ENCODE measurements at regions not wholly inside any gene's neighbourhood (a gene's known extent, or its start where the extent isn't known, plus 50 kb on each side); places are given as distances from the start of the nearest gene placed in this dataset.

GRCh38 chr9:102550886-102551285, 444.2 kb upstream of the CYLC2 start:
- Histone ChIP-seq H3K4me2 (ENCODE audit: low read depth, low read length, poor library complexity, severe bottlenecking) (no peak overlapping the region), H2AFZ (ENCODE audit: low read length) (no peak overlapping the region), H3K9ac (ENCODE audit: low read depth, low read length, poor library complexity, severe bottlenecking) (no peak overlapping the region), H3K36me3 (ENCODE audit: insufficient read depth, low read length) (no peaks in the 10 kb centered on the region), H3K9me3 (ENCODE audit: insufficient read depth, low read depth, low read length) (no peaks in the 10 kb centered on the region; the same call in 1 of the 2 replicates), H4K20me1 (ENCODE audit: insufficient read depth, low read length, poor library complexity, severe bottlenecking) (no peaks in the 10 kb centered on the region), H3F3A (ENCODE audit: low read depth) (no peaks in the 10 kb centered on the region), H3K27me3 (ENCODE audit: insufficient read depth, low read length, poor library complexity, severe bottlenecking) (no peaks in the 10 kb centered on the region), H3K4me1 (ENCODE audit: insufficient read depth, low read length, poor library complexity, severe bottlenecking) (no peaks in the 10 kb centered on the region), H3K4me3 (ENCODE audit: low read length, poor library complexity, severe bottlenecking) (no peak overlapping the region), H3K79me2 (ENCODE audit: insufficient read depth, low read length) (no peaks in the 10 kb centered on the region), H3K9me2 (replicated peaks; ENCODE audit: low read depth, low read length) (no peaks in the 10 kb centered on the region)
- TF ChIP-seq CTCF (conservative IDR thresholded peaks at IDR 0.05; ENCODE audit: low read length) (no peak), EZH2phosphoT487 (IDR thresholded peaks at IDR 0.05; ENCODE audit: borderline replicate concordance) (no peak)

GRCh38 chr9:102550266-102550665, 444.9 kb upstream of the CYLC2 start:
- no peaks in the 10 kb centered on the region for H3F3A ChIP-seq (ENCODE audit: low read depth)
- no peaks in the 10 kb centered on the region for H3K9me2 ChIP-seq (replicated peaks; ENCODE audit: low read depth, low read length)
- H4K20me1 ChIP-seq (ENCODE audit: insufficient read depth, low read length, poor library complexity, severe bottlenecking): no peaks in the 10 kb centered on the region
- TF ChIP-seq CTCF (conservative IDR thresholded peaks at IDR 0.05; ENCODE audit: low read length) (no peak), EZH2phosphoT487 (IDR thresholded peaks at IDR 0.05; ENCODE audit: borderline replicate concordance) (no peak)
- H3K9ac ChIP-seq (ENCODE audit: low read depth, low read length, poor library complexity, severe bottlenecking): no peak overlapping the region
- no peaks in the 10 kb centered on the region for H3K27me3 ChIP-seq (ENCODE audit: insufficient read depth, low read length, poor library complexity, severe bottlenecking)
- H2AFZ ChIP-seq (ENCODE audit: low read length): no peak overlapping the region
- H3K79me2 ChIP-seq (ENCODE audit: insufficient read depth, low read length): no peaks in the 10 kb centered on the region
- H3K9me3 ChIP-seq (ENCODE audit: insufficient read depth, low read depth, low read length): no peaks in the 10 kb centered on the region; the same call in 1 of the 2 replicates
- no peak overlapping the region for H3K4me2 ChIP-seq (ENCODE audit: low read depth, low read length, poor library complexity, severe bottlenecking)
- H3K36me3 ChIP-seq (ENCODE audit: insufficient read depth, low read length): no peaks in the 10 kb centered on the region
- H3K4me1 ChIP-seq (ENCODE audit: insufficient read depth, low read length, poor library complexity, severe bottlenecking): no peaks in the 10 kb centered on the region
- H3K4me3 ChIP-seq (ENCODE audit: low read length, poor library complexity, severe bottlenecking): no peak overlapping the region

GRCh38 chr9:102534031-102534430, 461.1 kb upstream of the CYLC2 start:
- Histone ChIP-seq H3K79me2 (ENCODE audit: insufficient read depth, low read length) (no peaks in the 10 kb centered on the region), H4K20me1 (ENCODE audit: insufficient read depth, low read length, poor library complexity, severe bottlenecking) (no peaks in the 10 kb centered on the region), H3K9me3 (ENCODE audit: insufficient read depth, low read depth, low read length) (no peaks in the 10 kb centered on the region), H3F3A (ENCODE audit: low read depth) (no peaks in the 10 kb centered on the region), H3K4me2 (ENCODE audit: low read depth, low read length, poor library complexity, severe bottlenecking) (no peak overlapping the region), H2AFZ (ENCODE audit: low read length) (no peak overlapping the region), H3K9ac (ENCODE audit: low read depth, low read length, poor library complexity, severe bottlenecking) (no peak overlapping the region), H3K27me3 (ENCODE audit: insufficient read depth, low read length, poor library complexity, severe bottlenecking) (no peaks in the 10 kb centered on the region), H3K4me1 (ENCODE audit: insufficient read depth, low read length, poor library complexity, severe bottlenecking) (no peaks in the 10 kb centered on the region), H3K9me2 (replicated peaks; ENCODE audit: low read depth, low read length) (no peaks in the 10 kb centered on the region), H3K36me3 (ENCODE audit: insufficient read depth, low read length) (no peaks in the 10 kb centered on the region), H3K4me3 (ENCODE audit: low read length, poor library complexity, severe bottlenecking) (no peak overlapping the region)
- no peak for TF ChIP-seq EZH2phosphoT487 (IDR thresholded peaks at IDR 0.05; ENCODE audit: borderline replicate concordance)
- TF ChIP-seq CTCF (conservative IDR thresholded peaks at IDR 0.05; ENCODE audit: low read length): no peak
